ENCODE measurements at regions not wholly inside any gene's neighbourhood (a gene's known extent, or its start where the extent isn't known, plus 50 kb on each side); places are given as distances from the start of the nearest gene placed in this dataset.

DNA sequence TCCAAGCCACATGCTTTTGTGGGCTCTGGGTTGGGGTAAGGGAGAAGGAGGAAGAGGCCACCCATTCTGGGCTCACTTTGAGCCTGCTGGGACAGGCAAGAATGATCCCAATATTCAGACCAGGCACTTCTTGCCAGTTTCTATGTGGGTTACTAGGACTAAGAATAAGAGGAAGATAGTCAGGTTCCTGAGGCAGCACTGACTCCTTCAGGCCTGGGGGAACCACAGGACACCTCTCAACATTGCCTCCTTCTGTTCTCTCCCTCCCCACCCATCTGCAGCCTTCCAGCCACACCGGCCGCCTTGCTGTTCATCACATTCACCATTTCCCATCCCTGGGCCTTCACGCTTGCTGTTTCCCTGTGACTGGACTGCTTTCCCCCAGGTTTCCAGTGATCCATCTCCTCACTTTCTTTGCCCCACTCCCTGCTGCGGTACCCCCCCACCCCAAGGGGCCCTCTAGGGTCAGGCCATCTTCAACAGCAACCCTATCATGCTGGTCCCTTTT, 69.2 kb upstream of the SIRPA start:
- ChIA-PET POLR2A (ENCODE audit: low non-redundant PET) (no interaction called here), CTCF (no interaction called here)
- intact Hi-C loops (cut with micrococcal nuclease; ENCODE audit: unreplicated experiment), result no loop called here
- TF ChIP-seq, protein P1, sequence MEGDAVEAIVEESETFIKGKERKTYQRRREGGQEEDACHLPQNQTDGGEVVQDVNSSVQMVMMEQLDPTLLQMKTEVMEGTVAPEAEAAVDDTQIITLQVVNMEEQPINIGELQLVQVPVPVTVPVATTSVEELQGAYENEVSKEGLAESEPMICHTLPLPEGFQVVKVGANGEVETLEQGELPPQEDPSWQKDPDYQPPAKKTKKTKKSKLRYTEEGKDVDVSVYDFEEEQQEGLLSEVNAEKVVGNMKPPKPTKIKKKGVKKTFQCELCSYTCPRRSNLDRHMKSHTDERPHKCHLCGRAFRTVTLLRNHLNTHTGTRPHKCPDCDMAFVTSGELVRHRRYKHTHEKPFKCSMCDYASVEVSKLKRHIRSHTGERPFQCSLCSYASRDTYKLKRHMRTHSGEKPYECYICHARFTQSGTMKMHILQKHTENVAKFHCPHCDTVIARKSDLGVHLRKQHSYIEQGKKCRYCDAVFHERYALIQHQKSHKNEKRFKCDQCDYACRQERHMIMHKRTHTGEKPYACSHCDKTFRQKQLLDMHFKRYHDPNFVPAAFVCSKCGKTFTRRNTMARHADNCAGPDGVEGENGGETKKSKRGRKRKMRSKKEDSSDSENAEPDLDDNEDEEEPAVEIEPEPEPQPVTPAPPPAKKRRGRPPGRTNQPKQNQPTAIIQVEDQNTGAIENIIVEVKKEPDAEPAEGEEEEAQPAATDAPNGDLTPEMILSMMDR (conservative IDR thresholded peaks at IDR 0.05; ENCODE audit: low read depth, low read length), result no peak
- TF ChIP-seq EZH2 (IDR thresholded peaks at IDR 0.05; ENCODE audit: borderline replicate concordance, low read depth, low read length, poor library complexity, severe bottlenecking), result no peak
- no TSS peak for BruUV-seq (replicated peaks)
- H3K9me3 ChIP-seq (ENCODE audit: low read depth, low read length, poor library complexity, severe bottlenecking), result peaks cover 17% of the 10 kb centered on the region
- no peaks in the 10 kb centered on the region for H3K27me3 ChIP-seq (replicated peaks; ENCODE audit: insufficient read depth, low read depth, low read length, poor library complexity)
- H3K4me1 ChIP-seq (ENCODE audit: insufficient read depth, low read length, poor library complexity, severe bottlenecking), result peaks cover 3% of the 10 kb centered on the region
- H3K27ac ChIP-seq (ENCODE audit: low read depth, low read length, poor library complexity, severe bottlenecking), result no peak overlapping the region
- no peak for DNase-seq (ENCODE audit: low spot score)
- no peak overlapping the region for H3K4me3 ChIP-seq (ENCODE audit: low read depth, low read length, poor library complexity, severe bottlenecking)
- H3K36me3 ChIP-seq (ENCODE audit: insufficient read depth, low read length, poor library complexity, severe bottlenecking), result no peaks in the 10 kb centered on the region

DNA sequence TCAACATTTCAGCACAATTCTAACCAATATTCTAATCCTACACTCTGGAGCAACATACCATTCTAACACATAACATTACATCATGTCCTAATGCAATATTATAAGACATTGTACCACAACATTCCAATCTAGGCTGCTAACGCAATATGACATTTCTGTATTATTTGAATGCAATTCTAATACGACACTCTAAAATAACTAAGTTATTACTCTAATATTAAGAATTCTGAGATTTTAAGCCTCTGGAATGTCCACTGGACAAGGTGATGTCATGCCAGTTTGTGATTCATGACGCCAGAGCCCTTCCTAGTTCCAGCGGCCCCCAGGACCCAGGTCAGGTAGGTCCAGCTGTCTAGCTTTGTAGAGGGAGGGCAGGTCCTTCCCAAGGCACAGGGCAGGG, 69.7 kb upstream of the SIRPA start:
- CTCF ChIA-PET, result no interaction called here
- POLR2A ChIA-PET (ENCODE audit: low non-redundant PET), result no interaction called here
- H3K27ac ChIP-seq (ENCODE audit: low read depth, low read length, poor library complexity, severe bottlenecking), result no peak overlapping the region

DNA sequence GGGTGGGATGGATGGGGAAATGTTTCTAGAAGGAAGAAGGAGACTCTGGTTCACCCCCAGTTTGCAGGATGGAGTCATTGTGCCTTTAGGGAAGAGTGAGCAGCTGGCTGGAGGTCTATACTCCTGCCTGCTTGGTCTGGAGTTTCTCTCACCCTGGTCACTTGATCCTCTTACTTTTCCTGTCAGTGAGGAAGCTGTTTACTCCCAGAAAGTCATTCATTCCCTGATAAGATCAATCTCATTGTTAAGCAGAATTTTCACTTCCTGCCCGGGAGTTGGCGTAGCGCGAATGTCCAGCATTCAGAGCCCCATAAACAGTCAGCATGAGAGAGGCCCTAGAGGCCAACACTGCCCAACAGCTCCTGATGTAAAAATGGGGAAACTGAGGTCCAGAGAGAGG, 70.4 kb upstream of the SIRPA start:
- POLR2A ChIA-PET (ENCODE audit: low non-redundant PET), result no interaction called here
- Histone ChIP-seq H3K36me3 (ENCODE audit: insufficient read depth, low read length, poor library complexity, severe bottlenecking) (no peaks in the 10 kb centered on the region), H3K4me3 (ENCODE audit: low read depth, low read length, poor library complexity, severe bottlenecking) (no peak overlapping the region), H3K27ac (ENCODE audit: low read depth, low read length, poor library complexity, severe bottlenecking) (no peak overlapping the region), H3K4me1 (ENCODE audit: insufficient read depth, low read length, poor library complexity, severe bottlenecking) (no peaks in the 10 kb centered on the region), H3K9me3 (ENCODE audit: low read depth, low read length, poor library complexity, severe bottlenecking) (peaks cover 17% of the 10 kb centered on the region), H3K27me3 (replicated peaks; ENCODE audit: insufficient read depth, low read depth, low read length, poor library complexity) (no peaks in the 10 kb centered on the region)
- no TSS peak for BruUV-seq (replicated peaks)
- no peak for DNase-seq (ENCODE audit: low spot score)
- CTCF ChIA-PET, result no interaction called here
- TF ChIP-seq, protein P1 (conservative IDR thresholded peaks at IDR 0.05; ENCODE audit: low read depth, low read length), result no peak
- TF ChIP-seq EZH2 (IDR thresholded peaks at IDR 0.05; ENCODE audit: borderline replicate concordance, low read depth, low read length, poor library complexity, severe bottlenecking), result no peak
- intact Hi-C loops (cut with micrococcal nuclease; ENCODE audit: unreplicated experiment), result no loop called here

More for the DNA sequence above, 69.7 kb upstream of the SIRPA start:
- Histone ChIP-seq H3K4me1 (ENCODE audit: insufficient read depth, low read length, poor library complexity, severe bottlenecking) (peaks cover 3% of the 10 kb centered on the region), H3K4me3 (ENCODE audit: low read depth, low read length, poor library complexity, severe bottlenecking) (no peak overlapping the region), H3K27me3 (replicated peaks; ENCODE audit: insufficient read depth, low read depth, low read length, poor library complexity) (no peaks in the 10 kb centered on the region), H3K9me3 (ENCODE audit: low read depth, low read length, poor library complexity, severe bottlenecking) (peaks cover 17% of the 10 kb centered on the region), H3K36me3 (ENCODE audit: insufficient read depth, low read length, poor library complexity, severe bottlenecking) (no peaks in the 10 kb centered on the region)
- no peak for DNase-seq (ENCODE audit: low spot score)
- intact Hi-C loops (cut with micrococcal nuclease; ENCODE audit: unreplicated experiment), result no loop called here
- TF ChIP-seq, protein P1 (conservative IDR thresholded peaks at IDR 0.05; ENCODE audit: low read depth, low read length), result no peak
- no peak for TF ChIP-seq EZH2 (IDR thresholded peaks at IDR 0.05; ENCODE audit: borderline replicate concordance, low read depth, low read length, poor library complexity, severe bottlenecking)
- no TSS peak for BruUV-seq (replicated peaks)
